ENCODE measurements at regions not wholly inside any gene's neighbourhood (a gene's known extent, or its start where the extent isn't known, plus 50 kb on each side); places are given as distances from the start of the nearest gene placed in this dataset.

DNA sequence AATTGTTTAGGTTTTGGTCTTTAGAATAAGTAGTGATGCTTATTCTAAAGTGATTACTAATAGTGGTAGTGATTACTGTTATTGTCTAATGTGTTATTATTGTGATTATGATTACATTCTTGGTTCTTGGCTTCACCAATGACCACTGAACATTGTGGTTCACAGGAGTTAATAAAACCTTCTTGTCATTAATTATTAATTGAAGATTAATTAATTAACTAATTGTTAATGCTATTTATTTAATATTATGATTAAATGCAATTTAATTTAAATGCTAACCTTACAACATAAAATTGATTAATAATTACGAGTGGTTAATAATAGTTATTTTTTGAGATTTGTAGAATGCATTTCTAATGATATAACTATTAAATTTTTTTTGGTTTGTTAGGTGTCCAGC, 747.7 kb upstream of the POM121L12 start:
- TF ChIP-seq GATA2 (IDR thresholded peaks at IDR 0.05; ENCODE audit: low read depth, low read length) (no peak), GATA3 (IDR thresholded peaks at IDR 0.05; ENCODE audit: low read depth, low read length) (no peak)
